Tibial artery (tissue), 4 donors: ENCODE measurements at regions not wholly inside any gene's neighbourhood (a gene's known extent, or its start where the extent isn't known, plus 50 kb on each side); places are given as distances from the start of the nearest gene placed in this dataset.
"Not testable (repeated sequence)": the region's sequence is repeated elsewhere in the genome, so short reads cannot be mapped to it uniquely, and the experiment has no call there.

Source experiments
- DNase-seq, 2 donors: peaks; one replicate each; pipeline ENCODE4 v3.0.0-alpha.2; 2019
- H3K27ac ChIP-seq, 2 donors: fragments of 200-600 bp; sonication (generic) in 1 of 2; 1 replicate in 1 of 2; 2 replicates in 1 of 2; pipeline ENCODE4 v1.5.1; 2018 to 2019; ENCODE audit warnings: mild to moderate bottlenecking in 1 of 2
- H3K27me3 ChIP-seq, 2 donors: fragments of 200-600 bp; sonication (generic) in 1 of 2; one replicate each; pipeline versions ENCODE4 v1.5.1 to v1.6.0; 2016 to 2019
- H3K36me3 ChIP-seq, 3 donors: fragments of 200-600 bp; sonication (generic) in 2 of 3; one replicate each; pipeline ENCODE4 v1.5.1; 2016 to 2019; ENCODE audit warnings: mild to moderate bottlenecking in 2 of 3
- H3K4me1 ChIP-seq, 4 donors: fragments of 200-600 bp; sonication (generic) in 2 of 4; 1 replicate in 3 of 4; 2 replicates in 1 of 4; pipeline ENCODE4 v1.5.1; 2016 to 2019
- H3K4me3 ChIP-seq, 2 donors: fragments of 200-600 bp; sonication (generic) in 1 of 2; 1 replicate in 1 of 2; 2 replicates in 1 of 2; pipeline ENCODE4 v1.5.1; 2018 to 2019; ENCODE audit warnings: mild to moderate bottlenecking in 2 of 2
- H3K9me3 ChIP-seq, 3 donors: fragments of 200-600 bp; sonication (generic) in 1 of 3; one replicate each; pipeline ENCODE4 v1.5.1; 2016 to 2019
- CTCF ChIP-seq, 2 experiments: fragments of 200-600 bp in 1 of 2; fragments of 450-650 bp in 1 of 2; IDR thresholded peaks; one replicate each; pipeline ENCODE4 v1.5.1; 2017 to 2019; ENCODE audit warnings: antibody characterized with exemption in 2 of 2, mild to moderate bottlenecking in 1 of 2, moderate library complexity in 1 of 2
- intact Hi-C: fragments of 100-400 bp; cut with DNase I; formaldehyde crosslinking; loops from one replicate; pipeline ENCODE4 v1.15.0; 2023; ENCODE audit warnings: low total_unique reads

GRCh38 chrX:13215729-13216128 is 104.1 kb downstream of the ATXN3L start:
- no peak for DNase-seq
- Histone ChIP-seq H3K36me3 (no peaks in the 10 kb centered on the region), H3K4me1 (peaks cover 0 to 12% (median 0%) of the 10 kb centered on the region in 4 donors), H3K27me3 (no peaks in the 10 kb centered on the region), H3K4me3 (no peak overlapping the region), H3K9me3 (no peaks in the 10 kb centered on the region), H3K27ac (peak overlapping the region in 1 of 2 donors; percentile 33)
- intact Hi-C loops: no loop called here
- no peak for TF ChIP-seq CTCF (IDR thresholded peaks at IDR 0.05)

GRCh38 chrX:13212191-13212651 is 107.6 kb downstream of the ATXN3L start:
- Histone ChIP-seq H3K4me1 (peaks cover 0 to 12% (median 0%) of the 10 kb centered on the region in 4 donors), H3K36me3 (no peaks in the 10 kb centered on the region), H3K9me3 (no peaks in the 10 kb centered on the region), H3K27me3 (no peaks in the 10 kb centered on the region), H3K27ac (no peak overlapping the region), H3K4me3 (no peak overlapping the region)
- TF ChIP-seq CTCF (IDR thresholded peaks at IDR 0.05): no peak
- intact Hi-C loops: no loop called here
- DNase-seq: no peak

GRCh38 chrX:13210142-13210541 is 109.7 kb downstream of the ATXN3L start:
- H3K4me1 ChIP-seq: peaks cover 0 to 12% (median 0%) of the 10 kb centered on the region in 4 donors
- H3K27me3 ChIP-seq, H3K27ac ChIP-seq, intact Hi-C loops, DNase-seq, H3K9me3 ChIP-seq, H3K4me3 ChIP-seq, H3K36me3 ChIP-seq: not testable (repeated sequence)

GRCh38 chrX:13209704-13210103 is 110.1 kb downstream of the ATXN3L start:
- H3K4me3 ChIP-seq, intact Hi-C loops, H3K9me3 ChIP-seq, H3K36me3 ChIP-seq, DNase-seq, H3K27ac ChIP-seq, H3K27me3 ChIP-seq: not testable (repeated sequence)
- H3K4me1 ChIP-seq: peaks cover 0 to 12% (median 0%) of the 10 kb centered on the region in 4 donors

- Histone ChIP-seq H3K4me3 (no peak overlapping the region), H3K4me1 (peaks cover 0 to 12% (median 0%) of the 10 kb centered on the region in 4 donors), H3K27me3 (no peaks in the 10 kb centered on the region), H3K27ac (no peak overlapping the region), H3K36me3 (no peaks in the 10 kb centered on the region), H3K9me3 (no peaks in the 10 kb centered on the region)
- TF ChIP-seq CTCF (IDR thresholded peaks at IDR 0.05): no peak
- intact Hi-C loops: no loop called here
- no peak for DNase-seq
Observed at GRCh38 chrX:13208281-13208935, 111.4 kb downstream of the ATXN3L start.

GRCh38 chrX:13203271-13203670 is 116.6 kb downstream of the ATXN3L start:
- Histone ChIP-seq H3K9me3 (no peaks in the 10 kb centered on the region), H3K36me3 (no peaks in the 10 kb centered on the region), H3K27me3 (no peaks in the 10 kb centered on the region), H3K4me3 (no peak overlapping the region), H3K4me1 (no peaks in the 10 kb centered on the region), H3K27ac (no peak overlapping the region)
- no peak for TF ChIP-seq CTCF (IDR thresholded peaks at IDR 0.05)
- DNase-seq: no peak
- intact Hi-C loops: no loop called here
